NCI-H2227 treated with DMSO at 0.1 percent for 48 hours (cell line): ENCODE measurements at regions not wholly inside any gene's neighbourhood (a gene's known extent, or its start where the extent isn't known, plus 50 kb on each side); places are given as distances from the start of the nearest gene placed in this dataset.
"Not testable (repeated sequence)": the region's sequence is repeated elsewhere in the genome, so short reads cannot be mapped to it uniquely, and the experiment has no call there.

Source experiments
- DNase-seq: peaks from one replicate; lab custom pipeline; 2025; lab: John Stamatoyannopoulos, UW

- DNase-seq = no peak
Observed at GRCh38 chr4:187125062-187125461, 401.4 kb upstream of the FAT1 start.

GRCh38 chr4:187127456-187127855 is 403.8 kb upstream of the FAT1 start:
- no peak for DNase-seq

- no peak for DNase-seq
Observed at GRCh38 chr4:187128222-187128621, 404.6 kb upstream of the FAT1 start.

GRCh38 chr4:187128976-187129375 is 405.3 kb upstream of the FAT1 start:
- DNase-seq = no peak

- not testable (repeated sequence) for DNase-seq
Observed at GRCh38 chr4:187131826-187132225, 408.2 kb upstream of the FAT1 start.

- no peak for DNase-seq
Observed at GRCh38 chr4:187135878-187136277, 412.2 kb upstream of the FAT1 start.

- DNase-seq = no peak
Observed at GRCh38 chr4:187139141-187139540, 415.5 kb upstream of the FAT1 start.

- DNase-seq = no peak
Observed at GRCh38 chr4:187141101-187141500, 417.4 kb upstream of the FAT1 start.

- DNase-seq = no peak
Observed at GRCh38 chr4:187149229-187149945, 425.7 kb upstream of the FAT1 start.

GRCh38 chr4:187157380-187157958 is 433.8 kb upstream of the FAT1 start:
- no peak for DNase-seq

- DNase-seq = no peak
Observed at GRCh38 chr4:187158003-187158402, 434.3 kb upstream of the FAT1 start.

GRCh38 chr4:187160486-187160885 is 436.8 kb upstream of the FAT1 start:
- no peak for DNase-seq

- DNase-seq = no peak
Observed at GRCh38 chr4:187166886-187167512, 443.3 kb upstream of the FAT1 start.

GRCh38 chr4:187171706-187172339 is 448.2 kb upstream of the FAT1 start:
- no peak for DNase-seq

GRCh38 chr4:187172340-187172761 is 448.7 kb upstream of the FAT1 start:
- DNase-seq = no peak

- no peak for DNase-seq
Observed at GRCh38 chr4:187174749-187175148, 451.1 kb upstream of the FAT1 start.

- no peak for DNase-seq
Observed at GRCh38 chr4:187175197-187175596, 451.5 kb upstream of the FAT1 start.

GRCh38 chr4:187176261-187176910 is 452.7 kb upstream of the FAT1 start:
- DNase-seq = no peak

GRCh38 chr4:187178084-187178483 is 454.4 kb upstream of the FAT1 start:
- no peak for DNase-seq

- no peak for DNase-seq
Observed at GRCh38 chr4:187178587-187178986, 454.9 kb upstream of the FAT1 start.

- DNase-seq = no peak
Observed at GRCh38 chr4:187179086-187180058, 455.7 kb upstream of the FAT1 start.
